HepG2 (cell line): ENCODE measurements at regions not wholly inside any gene's neighbourhood (a gene's known extent, or its start where the extent isn't known, plus 50 kb on each side); places are given as distances from the start of the nearest gene placed in this dataset.

Source experiments
- ATAC-seq: fragments of 200-7000 bp; cut with Tn5 transposase; 3 replicates; pipeline ENCODE4 v1.9.1; 2020; ENCODE audit warnings: mild to moderate bottlenecking, moderate library complexity
- BruUV-seq: library from RNA; stranded (reverse); fragments of 400-500 nt; replicated peaks from 2 replicates; lab custom pipeline; 2021; lab: Mats Ljungman, UMichigan
- CTCF ChIA-PET: fragments of 300-600 bp; formaldehyde crosslinking; extraction: SDS; loops from one replicate; lab custom pipeline; 2021; ENCODE audit warnings: low total read pairs, inconsistent platforms, low intra/inter-chr PET ratio; lab: Yijun Ruan, JAX
- POLR2A ChIA-PET: fragments of 350-600 bp; sonication (Branson Sonifier 250); formaldehyde crosslinking; loops from one replicate; lab custom pipeline; 2020; ENCODE audit warnings: antibody characterized with exemption, inconsistent platforms; lab: Yijun Ruan, JAX
- DNase-seq: peaks from one replicate; pipeline ENCODE4 v3.0.0-alpha.2; 2015; ENCODE audit warnings: low spot score
- FAIRE-seq: peaks from 3 replicates; lab custom pipeline; 2011; peaks lifted over from hg19 to GRCh38; lab: Jason Lieb, UNC
- H2AFZ ChIP-seq: one replicate; pipeline ENCODE4 v1.6.1; 2011; ENCODE audit warnings: low read length, inconsistent platforms
- H3K27ac ChIP-seq: fragments of 300-600 bp; 3 replicates; pipeline ENCODE4 v1.8.0; 2011; ENCODE audit warnings: mixed run types, mild to moderate bottlenecking, mixed read lengths, low read length, inconsistent platforms; ENCODE audit not compliant: insufficient read depth; ENCODE audit errors: extremely low read length
- H3K27me3 ChIP-seq, 2 experiments: fragments of 200-600 bp in 1 of 2; 2 replicates in 1 of 2; 3 replicates in 1 of 2; pipeline versions ENCODE4 v1.6.0 to v1.8.0; 2011; ENCODE audit warnings: low read length in 2 of 2, mild to moderate bottlenecking in 2 of 2, moderate library complexity in 2 of 2, inconsistent platforms in 1 of 2; ENCODE audit not compliant: insufficient read depth in 2 of 2, control insufficient read depth in 1 of 2
- H3K36me3 ChIP-seq, 2 experiments: fragments of 200-600 bp in 1 of 2; replicated peaks in 1 of 2; 2 replicates in 1 of 2; 3 replicates in 1 of 2; pipeline versions ENCODE4 v1.5.1 to v1.8.0; 2011; ENCODE audit warnings: low read length in 2 of 2, inconsistent platforms in 1 of 2; ENCODE audit not compliant: insufficient read depth in 2 of 2, control insufficient read depth in 1 of 2
- H3K4me1 ChIP-seq: 2 replicates; pipeline ENCODE4 v1.5.1; 2012; ENCODE audit warnings: low read length, inconsistent platforms; ENCODE audit not compliant: insufficient read depth
- H3K4me2 ChIP-seq: 2 replicates; pipeline ENCODE4 v1.6.0; 2011; ENCODE audit warnings: low read depth, low read length, inconsistent platforms
- H3K4me3 ChIP-seq, 3 experiments: fragments of 200-600 bp in 1 of 3; sonication (generic), shearing (Covaris generic) in 1 of 3; replicated peaks in 1 of 3; 2 replicates each; pipeline ENCODE4 v1.5.1; 2011 to 2016; ENCODE audit warnings: low read length in 3 of 3, inconsistent platforms in 2 of 3, low read depth in 2 of 3, mild to moderate bottlenecking in 2 of 3, control low read depth in 1 of 3, mixed read lengths in 1 of 3; ENCODE audit not compliant: insufficient read depth in 1 of 3
- H3K79me2 ChIP-seq: one replicate; pipeline ENCODE4 v1.6.1; 2011; ENCODE audit warnings: low read length, inconsistent platforms; ENCODE audit not compliant: insufficient read depth
- H3K9ac ChIP-seq: 2 replicates; pipeline ENCODE4 v1.6.0; 2011; ENCODE audit warnings: mild to moderate bottlenecking, low read depth, low read length, inconsistent platforms; ENCODE audit not compliant: insufficient read depth
- H3K9me3 ChIP-seq: 2 replicates; pipeline ENCODE4 v1.5.1; 2012; ENCODE audit warnings: mild to moderate bottlenecking, low read length
- H4K20me1 ChIP-seq: 2 replicates; pipeline ENCODE4 v1.6.0; 2011; ENCODE audit warnings: inconsistent platforms, mild to moderate bottlenecking, low read length, moderate library complexity; ENCODE audit not compliant: insufficient read depth
- CEBPB ChIP-seq: IDR thresholded peaks from 2 replicates; pipeline ENCODE4 v1.6.1; 2011; ENCODE audit warnings: low read depth, low read length, improper control_type of control experiment, borderline replicate concordance
- GLI4 ChIP-seq: sonication (generic); formaldehyde crosslinking; IDR thresholded peaks from 2 replicates; pipeline ENCODE4 v1.5.1; 2020; ENCODE audit warnings: missing genetic modification reagents, mild to moderate bottlenecking, moderate library complexity, borderline replicate concordance
- NR2F2 ChIP-seq: IDR thresholded peaks from 2 replicates; pipeline ENCODE4 v1.6.1; 2012; ENCODE audit warnings: low read depth, inconsistent platforms, borderline replicate concordance
- RBM22 ChIP-seq: fragments of 200-400 bp; formaldehyde crosslinking; optimal IDR thresholded peaks from 2 replicates; pipeline ENCODE3; 2017; ENCODE audit warnings: mild to moderate bottlenecking, low read length, moderate library complexity
- SIX1 ChIP-seq: sonication (generic); formaldehyde crosslinking; IDR thresholded peaks from 2 replicates; pipeline ENCODE4 v1.4.0; 2020; ENCODE audit warnings: missing genetic modification reagents, borderline replicate concordance
- ZNF274 ChIP-seq: sonication (generic); formaldehyde crosslinking; IDR thresholded peaks from 2 replicates; pipeline ENCODE4 v1.5.1; 2020; ENCODE audit warnings: mild to moderate bottlenecking, missing genetic modification reagents
- WGBS: methylation state at CpG from one replicate; pipeline ENCODE4 v1.1.6; 2017; ENCODE audit warnings: low lambda C conversion rate; 5-methylcytosine and 5-hydroxymethylcytosine counted together
- in situ Hi-C: cut with HindIII; loops from 2 replicates; pipeline ENCODE4 v1.10.0; 2017; ENCODE audit warnings: low pct_unique_long_range_greater_than_20kb; ENCODE audit not compliant: extremely low pct_ligation_motif_present
- intact Hi-C: fragments of 100-400 bp; cut with micrococcal nuclease; formaldehyde crosslinking; loops from one replicate; pipeline ENCODE4 v1.10.0; 2022; ENCODE audit not compliant: unreplicated experiment
- TF ChIP-seq, protein P1 (sequence below): IDR thresholded peaks from 2 replicates; pipeline ENCODE4 v1.6.1; 2012; ENCODE audit warnings: low read depth, low read length, improper control_type of control experiment

DNA sequence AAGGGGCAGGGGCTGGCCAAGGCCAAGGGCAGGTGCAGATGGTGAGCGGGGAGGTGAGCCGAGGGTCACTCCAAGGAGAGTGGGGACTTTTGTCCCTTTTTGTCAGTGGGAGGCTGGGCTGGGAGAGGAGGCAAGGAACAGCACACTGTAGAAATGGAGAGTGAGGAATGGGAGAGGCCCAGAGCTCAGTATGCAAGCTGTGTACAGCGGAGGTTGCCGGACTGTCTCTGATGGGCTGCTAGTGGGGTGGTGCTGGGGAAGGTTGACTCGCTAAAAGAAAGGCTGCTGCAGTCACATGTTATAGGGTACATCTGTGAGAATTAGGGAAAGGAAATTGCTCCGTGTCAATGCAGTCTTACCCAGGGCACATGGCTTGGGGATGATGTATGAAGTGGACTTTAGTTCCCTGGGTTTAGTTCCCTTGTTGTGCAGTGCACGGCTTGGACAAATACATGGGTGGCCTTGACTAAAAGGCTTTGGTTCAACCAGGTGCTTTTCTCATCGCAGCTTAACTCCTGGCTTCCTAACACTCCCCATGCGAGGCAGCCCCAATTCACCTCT is 57.1 kb upstream of the STX18 start (continued):
- TF ChIP-seq RBM22 (no peak), ZNF274 (0 out of 2 replicates have a peak, but pooled peaks have one; percentile 15), SIX1 (CRISPR knock-in tag) (no peak)
- TF ChIP-seq, protein P1, sequence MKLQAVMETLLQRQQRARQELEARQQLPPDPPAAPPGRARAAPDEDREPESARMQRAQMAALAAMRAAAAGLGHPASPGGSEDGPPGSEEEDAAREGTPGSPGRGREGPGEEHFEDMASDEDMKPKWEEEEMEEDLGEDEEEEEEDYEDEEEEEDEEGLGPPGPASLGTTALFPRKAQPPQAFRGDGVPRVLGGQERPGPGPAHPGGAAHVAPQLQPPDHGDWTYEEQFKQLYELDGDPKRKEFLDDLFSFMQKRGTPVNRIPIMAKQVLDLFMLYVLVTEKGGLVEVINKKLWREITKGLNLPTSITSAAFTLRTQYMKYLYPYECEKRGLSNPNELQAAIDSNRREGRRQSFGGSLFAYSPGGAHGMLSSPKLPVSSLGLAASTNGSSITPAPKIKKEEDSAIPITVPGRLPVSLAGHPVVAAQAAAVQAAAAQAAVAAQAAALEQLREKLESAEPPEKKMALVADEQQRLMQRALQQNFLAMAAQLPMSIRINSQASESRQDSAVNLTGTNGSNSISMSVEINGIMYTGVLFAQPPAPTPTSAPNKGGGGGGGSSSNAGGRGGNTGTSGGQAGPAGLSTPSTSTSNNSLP, result no peak
- TF ChIP-seq, all 625 proteins: peak for 131

DNA sequence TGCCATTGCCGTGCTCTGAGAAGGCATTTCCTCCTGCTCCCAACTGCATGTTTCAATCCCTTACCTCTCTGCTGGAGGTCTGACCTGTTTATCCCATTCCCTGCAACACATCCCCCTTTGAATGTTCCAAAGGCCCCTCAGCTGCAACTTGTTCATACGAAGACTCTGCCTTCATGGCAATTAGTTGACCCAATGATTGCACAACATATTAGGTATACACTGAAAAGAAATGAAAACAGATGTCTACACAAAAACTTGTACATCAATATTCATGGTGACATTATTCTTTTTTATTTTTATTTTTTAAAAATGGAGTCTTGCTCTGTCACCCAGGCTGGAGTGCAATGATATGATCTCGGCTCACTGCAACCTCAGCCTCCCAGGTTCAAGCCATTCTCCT is 54.9 kb upstream of the STX18 start:
- FAIRE-seq, result no peak
- H2AFZ ChIP-seq, result no peak overlapping the region
- no peak overlapping the region for H3K9ac ChIP-seq
- no peaks in the 10 kb centered on the region for H3K27me3 ChIP-seq
- ATAC-seq, result no peak
- H3K27ac ChIP-seq, result no peak overlapping the region
- intact Hi-C loops (no loop called here), in situ Hi-C loops (no loop called here)
- H3K36me3 ChIP-seq, result peaks cover 2 to 4% of the 10 kb centered on the region in 2 experiments; a peak in 2 of 5 replicates
- H3K4me1 ChIP-seq, result peaks cover 29% of the 10 kb centered on the region
- no peak overlapping the region for H3K4me3 ChIP-seq
- peaks cover 12% of the 10 kb centered on the region for H3K9me3 ChIP-seq
- no peaks in the 10 kb centered on the region for H3K79me2 ChIP-seq
- no peak for DNase-seq
- no peak overlapping the region for H3K4me2 ChIP-seq
- ChIA-PET POLR2A (no interaction called here), CTCF (no interaction called here)
- no TSS peak for BruUV-seq
- TF ChIP-seq CEBPB (peak; percentile 78), NR2F2 (no peak), GLI4 (CRISPR knock-in tag) (no peak)
- 92% methylated on average over 3 of the region's 3 CpGs for WGBS
- H4K20me1 ChIP-seq, result no peaks in the 10 kb centered on the region
